ENCODE measurements at regions not wholly inside any gene's neighbourhood (a gene's known extent, or its start where the extent isn't known, plus 50 kb on each side); places are given as distances from the start of the nearest gene placed in this dataset.

DNA sequence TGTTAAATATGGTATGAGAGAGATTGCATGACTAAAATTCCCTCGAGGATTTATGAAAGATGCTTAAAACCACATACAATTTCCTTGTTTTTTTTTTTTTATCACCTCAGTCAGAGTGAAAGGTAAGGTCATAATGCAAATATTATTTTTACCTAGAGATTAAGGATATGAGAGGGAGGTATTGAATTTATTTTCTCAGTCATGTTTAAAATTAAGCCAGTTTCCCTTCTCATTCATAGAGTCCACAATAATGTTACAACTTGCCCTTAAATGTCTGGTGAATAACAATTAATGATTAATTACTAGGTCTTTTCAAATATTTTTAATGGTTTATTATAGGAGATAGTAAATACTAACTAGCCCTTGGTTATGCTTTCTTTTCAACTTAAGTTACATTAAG, 144.9 kb upstream of the HAPLN1 start:
- TF ChIP-seq, protein P1, sequence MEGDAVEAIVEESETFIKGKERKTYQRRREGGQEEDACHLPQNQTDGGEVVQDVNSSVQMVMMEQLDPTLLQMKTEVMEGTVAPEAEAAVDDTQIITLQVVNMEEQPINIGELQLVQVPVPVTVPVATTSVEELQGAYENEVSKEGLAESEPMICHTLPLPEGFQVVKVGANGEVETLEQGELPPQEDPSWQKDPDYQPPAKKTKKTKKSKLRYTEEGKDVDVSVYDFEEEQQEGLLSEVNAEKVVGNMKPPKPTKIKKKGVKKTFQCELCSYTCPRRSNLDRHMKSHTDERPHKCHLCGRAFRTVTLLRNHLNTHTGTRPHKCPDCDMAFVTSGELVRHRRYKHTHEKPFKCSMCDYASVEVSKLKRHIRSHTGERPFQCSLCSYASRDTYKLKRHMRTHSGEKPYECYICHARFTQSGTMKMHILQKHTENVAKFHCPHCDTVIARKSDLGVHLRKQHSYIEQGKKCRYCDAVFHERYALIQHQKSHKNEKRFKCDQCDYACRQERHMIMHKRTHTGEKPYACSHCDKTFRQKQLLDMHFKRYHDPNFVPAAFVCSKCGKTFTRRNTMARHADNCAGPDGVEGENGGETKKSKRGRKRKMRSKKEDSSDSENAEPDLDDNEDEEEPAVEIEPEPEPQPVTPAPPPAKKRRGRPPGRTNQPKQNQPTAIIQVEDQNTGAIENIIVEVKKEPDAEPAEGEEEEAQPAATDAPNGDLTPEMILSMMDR (conservative IDR thresholded peaks at IDR 0.05; ENCODE audit: low read depth, low read length), result no peak
- TF ChIP-seq EZH2 (IDR thresholded peaks at IDR 0.05; ENCODE audit: low read length, unreplicated experiment), result no peak
